ENCODE measurements at regions not wholly inside any gene's neighbourhood (a gene's known extent, or its start where the extent isn't known, plus 50 kb on each side); places are given as distances from the start of the nearest gene placed in this dataset.

- no peak for DNase-seq
These were observed 529.4 kb upstream of the CXADR start for GRCh38 chr21:16983420-16983819.

- no peak for DNase-seq
These were observed 520.4 kb upstream of the CXADR start for GRCh38 chr21:16992448-16992847.

GRCh38 chr21:16993416-16994038, 519.3 kb upstream of the CXADR start:
- no peak for DNase-seq

GRCh38 chr21:17002594-17003257, 510.1 kb upstream of the CXADR start:
- DNase-seq, result no peak

- DNase-seq, result no peak
These were observed 509.6 kb upstream of the CXADR start for GRCh38 chr21:17003258-17003615.

GRCh38 chr21:17003763-17004373, 509.0 kb upstream of the CXADR start:
- no peak for DNase-seq

- DNase-seq, result no peak
These were observed 480.6 kb upstream of the CXADR start for GRCh38 chr21:17032141-17032655.

- no peak for DNase-seq
These were observed 468.1 kb upstream of the CXADR start for GRCh38 chr21:17044696-17045095.

- no peak for DNase-seq
These were observed 467.5 kb upstream of the CXADR start for GRCh38 chr21:17045214-17045853.

GRCh38 chr21:17048974-17049373, 463.9 kb upstream of the CXADR start:
- DNase-seq, result no peak

GRCh38 chr21:17050156-17050555, 462.7 kb upstream of the CXADR start:
- no peak for DNase-seq

GRCh38 chr21:17050646-17051045, 462.2 kb upstream of the CXADR start:
- DNase-seq, result no peak

- no peak for DNase-seq
These were observed 461.8 kb upstream of the CXADR start for GRCh38 chr21:17051054-17051453.

- DNase-seq, result no peak
These were observed 459.5 kb upstream of the CXADR start for GRCh38 chr21:17053321-17053720.

GRCh38 chr21:17059936-17060335, 452.9 kb upstream of the CXADR start:
- DNase-seq, result no peak

- DNase-seq, result no peak
These were observed 446.8 kb upstream of the CXADR start for GRCh38 chr21:17066006-17066405.

- DNase-seq, result no peak
These were observed 441.8 kb upstream of the CXADR start for GRCh38 chr21:17071093-17071492.

- DNase-seq, result no peak
These were observed 431.6 kb upstream of the CXADR start for GRCh38 chr21:17081193-17081592.

GRCh38 chr21:17082843-17083483, 429.9 kb upstream of the CXADR start:
- no peak for DNase-seq

- DNase-seq, result no peak
These were observed 427.1 kb upstream of the CXADR start for GRCh38 chr21:17085707-17086106.

- no peak for DNase-seq
These were observed 424.3 kb upstream of the CXADR start for GRCh38 chr21:17088500-17088899.

GRCh38 chr21:17089091-17089491, 423.8 kb upstream of the CXADR start:
- DNase-seq, result no peak

GRCh38 chr21:17101696-17102095, 411.1 kb upstream of the CXADR start:
- no peak for DNase-seq
